Neuronal stem cell (in vitro differentiated cells): ENCODE measurements at regions not wholly inside any gene's neighbourhood (a gene's known extent, or its start where the extent isn't known, plus 50 kb on each side); places are given as distances from the start of the nearest gene placed in this dataset.

Experiments
- DNase-seq: peaks from one replicate; pipeline ENCODE4 v3.0.0-alpha.2; 2013; ENCODE audit warnings: low spot score
- H2AFZ ChIP-seq: one replicate; pipeline ENCODE4 v1.6.1; 2013; ENCODE audit warnings: mild to moderate bottlenecking, low read length, inconsistent platforms
- H2AK5ac ChIP-seq: 2 replicates; pipeline ENCODE4 v1.6.1; 2013; ENCODE audit warnings: low read depth, mild to moderate bottlenecking, inconsistent platforms, low read length, moderate library complexity, mixed read lengths
- H2BK120ac ChIP-seq: 2 replicates; pipeline ENCODE4 v1.6.1; 2013; ENCODE audit warnings: low read depth, mild to moderate bottlenecking, inconsistent platforms, low read length, moderate library complexity, mixed read lengths
- H2BK12ac ChIP-seq: one replicate; pipeline ENCODE4 v1.6.1; 2013; ENCODE audit warnings: low read length, inconsistent platforms
- H2BK15ac ChIP-seq: 2 replicates; pipeline ENCODE4 v1.6.1; 2013; ENCODE audit warnings: mild to moderate bottlenecking, low read length, inconsistent platforms, mixed read lengths
- H2BK5ac ChIP-seq: one replicate; pipeline ENCODE4 v1.6.1; 2013; ENCODE audit warnings: inconsistent platforms, mild to moderate bottlenecking, low read length, moderate library complexity
- H3K14ac ChIP-seq: one replicate; pipeline ENCODE4 v1.6.1; 2013; ENCODE audit warnings: low read length, inconsistent platforms
- H3K18ac ChIP-seq: 2 replicates; pipeline ENCODE4 v1.6.1; 2013; ENCODE audit warnings: low read length, inconsistent platforms
- H3K23ac ChIP-seq: 2 replicates; pipeline ENCODE4 v1.6.1; 2013; ENCODE audit warnings: low read depth, mild to moderate bottlenecking, mixed read lengths, low read length, inconsistent platforms; ENCODE audit not compliant: poor library complexity
- H3K27ac ChIP-seq: replicated peaks from 3 replicates; pipeline ENCODE4 v1.5.1; 2013; ENCODE audit warnings: low read length, inconsistent platforms
- H3K27me3 ChIP-seq, 3 experiments: 2 replicates each; pipeline ENCODE4 v1.6.1; 2013; ENCODE audit warnings: low read length in 3 of 3, mild to moderate bottlenecking in 2 of 3, inconsistent platforms in 1 of 3, low read depth in 1 of 3, mixed read lengths in 1 of 3, moderate library complexity in 1 of 3; ENCODE audit not compliant: control insufficient read depth in 3 of 3, insufficient read depth in 3 of 3
- H3K36me3 ChIP-seq, 2 donors: replicated peaks in 1 of 2; 2 replicates each; pipeline ENCODE4 v1.6.1; 2013; ENCODE audit warnings: low read length in 2 of 2; ENCODE audit not compliant: control insufficient read depth in 2 of 2, insufficient read depth in 2 of 2
- H3K4ac ChIP-seq: 2 replicates; pipeline ENCODE4 v1.6.1; 2013; ENCODE audit warnings: inconsistent platforms, mild to moderate bottlenecking, low read length, moderate library complexity
- H3K4me1 ChIP-seq, 2 donors: 1 replicate in 1 of 2; 2 replicates in 1 of 2; pipeline ENCODE4 v1.6.1; 2013; ENCODE audit warnings: low read length in 2 of 2, low read depth in 1 of 2; ENCODE audit not compliant: control insufficient read depth in 2 of 2, insufficient read depth in 1 of 2
- H3K4me2 ChIP-seq: one replicate; pipeline ENCODE4 v1.6.1; 2013; ENCODE audit warnings: mild to moderate bottlenecking, low read length, inconsistent platforms; ENCODE audit not compliant: insufficient read depth, poor library complexity, severe bottlenecking
- H3K4me3 ChIP-seq, 2 donors: 2 replicates each; pipeline ENCODE4 v1.5.1; 2013; ENCODE audit warnings: low read length in 2 of 2, mild to moderate bottlenecking in 2 of 2, inconsistent platforms in 1 of 2, moderate library complexity in 1 of 2
- H3K79me1 ChIP-seq: one replicate; pipeline ENCODE4 v1.6.1; 2013; ENCODE audit warnings: low read depth, mild to moderate bottlenecking, inconsistent platforms, low read length, moderate library complexity
- H3K9ac ChIP-seq: one replicate; pipeline ENCODE4 v1.6.1; 2013; ENCODE audit warnings: mild to moderate bottlenecking, low read depth, low read length, inconsistent platforms; ENCODE audit not compliant: poor library complexity
- H3K9me3 ChIP-seq, 2 donors: replicated peaks in 1 of 2; 2 replicates each; pipeline versions ENCODE3 to v1.6.1; 2013; ENCODE audit warnings: low read length in 2 of 2, mild to moderate bottlenecking in 2 of 2, inconsistent platforms in 1 of 2, low read depth in 1 of 2, mixed read lengths in 1 of 2, moderate library complexity in 1 of 2; ENCODE audit not compliant: control insufficient read depth in 2 of 2, insufficient read depth in 1 of 2
- H4K8ac ChIP-seq: one replicate; pipeline ENCODE4 v1.6.1; 2013; ENCODE audit warnings: low read depth, mild to moderate bottlenecking, inconsistent platforms, low read length, moderate library complexity
- H4K91ac ChIP-seq: one replicate; pipeline ENCODE4 v1.6.1; 2013; ENCODE audit warnings: low read length, low read depth, mild to moderate bottlenecking, inconsistent platforms; ENCODE audit not compliant: poor library complexity
- WGBS, 2 donors: extraction: QIAGEN DNeasy Blood & Tissue Kit; methylation state at CpG; one replicate each; pipeline ENCODE4 v1.1.7; 2013; ENCODE audit warnings: missing lambda C conversion rate in 2 of 2, mixed read lengths in 1 of 2; ENCODE audit not compliant: insufficient read length in 2 of 2, insufficient replicate concordance in 1 of 2; ENCODE audit errors: extremely low coverage in 2 of 2; 5-methylcytosine and 5-hydroxymethylcytosine counted together

- H4K91ac ChIP-seq: no peak overlapping the region
- no peak overlapping the region for H3K4me2 ChIP-seq
- no peak overlapping the region for H3K27ac ChIP-seq
- H2BK12ac ChIP-seq: no peak overlapping the region
- H2BK15ac ChIP-seq: no peak overlapping the region
- H3K9me3 ChIP-seq: no peaks in the 10 kb centered on the region
- no peak overlapping the region for H3K4me3 ChIP-seq
- no peak overlapping the region for H2BK5ac ChIP-seq
- no peak overlapping the region for H4K8ac ChIP-seq
- no peaks in the 10 kb centered on the region for H3K4me1 ChIP-seq
- H3K79me1 ChIP-seq: no peaks in the 10 kb centered on the region
- no peak overlapping the region for H3K23ac ChIP-seq
- no peak overlapping the region for H2BK120ac ChIP-seq
- H2AK5ac ChIP-seq: no peak overlapping the region
- no peak for DNase-seq
- no peak overlapping the region for H3K4ac ChIP-seq
- no peak overlapping the region for H2AFZ ChIP-seq
- no peaks in the 10 kb centered on the region for H3K36me3 ChIP-seq
- H3K27me3 ChIP-seq: no peaks in the 10 kb centered on the region
- H3K14ac ChIP-seq: no peak overlapping the region
- H3K9ac ChIP-seq: no peak overlapping the region
- H3K18ac ChIP-seq: no peak overlapping the region
These were observed 841.1 kb upstream of the PRR20A start for GRCh38 chr13:56299650-56300049.

GRCh38 chr13:56314765-56315164 is 826.0 kb upstream of the PRR20A start:
- peaks cover 0 to 6% of the 10 kb centered on the region in 2 donors for H3K4me1 ChIP-seq
- H4K8ac ChIP-seq: no peak overlapping the region
- no peak overlapping the region for H3K4me2 ChIP-seq
- H4K91ac ChIP-seq: no peak overlapping the region
- H2BK15ac ChIP-seq: no peak overlapping the region
- H3K27ac ChIP-seq: no peak overlapping the region
- no peak overlapping the region for H3K9ac ChIP-seq
- no peak overlapping the region for H3K18ac ChIP-seq
- H2BK120ac ChIP-seq: no peak overlapping the region
- no peak overlapping the region for H2AFZ ChIP-seq
- no peak overlapping the region for H2BK5ac ChIP-seq
- H3K14ac ChIP-seq: no peak overlapping the region
- no peak for DNase-seq
- H3K36me3 ChIP-seq: no peaks in the 10 kb centered on the region
- no CpG with 5 or more reads among the region's 3 CpGs for WGBS, 2 donors
- no peaks in the 10 kb centered on the region for H3K79me1 ChIP-seq
- no peak overlapping the region for H3K23ac ChIP-seq
- H2AK5ac ChIP-seq: no peak overlapping the region
- H3K9me3 ChIP-seq: no peaks in the 10 kb centered on the region
- no peak overlapping the region for H3K4ac ChIP-seq
- no peak overlapping the region for H3K4me3 ChIP-seq
- H2BK12ac ChIP-seq: no peak overlapping the region
- H3K27me3 ChIP-seq: no peaks in the 10 kb centered on the region

- no peak overlapping the region for H2BK15ac ChIP-seq
- no peak overlapping the region for H4K91ac ChIP-seq
- H3K23ac ChIP-seq: no peak overlapping the region
- H4K8ac ChIP-seq: no peak overlapping the region
- no peaks in the 10 kb centered on the region for H3K36me3 ChIP-seq
- H3K14ac ChIP-seq: no peak overlapping the region
- H3K4ac ChIP-seq: no peak overlapping the region
- no peak overlapping the region for H2BK5ac ChIP-seq
- H3K9me3 ChIP-seq: no peaks in the 10 kb centered on the region
- no CpG with 5 or more reads among the region's 2 CpGs for WGBS, 2 donors
- H3K27me3 ChIP-seq: no peaks in the 10 kb centered on the region
- H2AK5ac ChIP-seq: no peak overlapping the region
- no peak for DNase-seq
- H3K27ac ChIP-seq: no peak overlapping the region
- H3K79me1 ChIP-seq: no peaks in the 10 kb centered on the region
- H2BK12ac ChIP-seq: no peak overlapping the region
- peak overlapping the region; percentile 15 for H2AFZ ChIP-seq
- peaks cover 0 to 6% of the 10 kb centered on the region in 2 donors for H3K4me1 ChIP-seq
- no peak overlapping the region for H3K9ac ChIP-seq
- no peak overlapping the region for H3K4me3 ChIP-seq
- H3K18ac ChIP-seq: no peak overlapping the region
- no peak overlapping the region for H3K4me2 ChIP-seq
- no peak overlapping the region for H2BK120ac ChIP-seq
These were observed 822.9 kb upstream of the PRR20A start for GRCh38 chr13:56317841-56318240.

- Histone ChIP-seq H4K8ac (no peak overlapping the region), H2AFZ (no peak overlapping the region), H3K36me3 (no peaks in the 10 kb centered on the region), H2BK12ac (no peak overlapping the region), H3K9me3 (no peaks in the 10 kb centered on the region), H3K27me3 (no peaks in the 10 kb centered on the region), H3K4me2 (no peak overlapping the region), H3K14ac (no peak overlapping the region), H3K9ac (no peak overlapping the region), H3K18ac (no peak overlapping the region), H3K27ac (no peak overlapping the region), H2AK5ac (no peak overlapping the region), H3K4me3 (no peak overlapping the region), H2BK120ac (no peak overlapping the region), H2BK5ac (no peak overlapping the region), H2BK15ac (no peak overlapping the region), H3K23ac (no peak overlapping the region), H3K79me1 (no peaks in the 10 kb centered on the region), H3K4ac (no peak overlapping the region), H4K91ac (no peak overlapping the region), H3K4me1 (no peaks in the 10 kb centered on the region)
- no peak for DNase-seq
These were observed 808.0 kb upstream of the PRR20A start for GRCh38 chr13:56332671-56333070.
